GM21786 (cell line): ENCODE measurements at regions not wholly inside any gene's neighbourhood (a gene's known extent, or its start where the extent isn't known, plus 50 kb on each side); places are given as distances from the start of the nearest gene placed in this dataset.

Source experiments
- ATAC-seq: cut with Tn5 transposase; IDR thresholded peaks from one replicate; pipeline ENCODE4 v1.9.1; 2021; ENCODE audit not compliant: unreplicated experiment

GRCh38 chr2:180662941-180663471 is 317.4 kb upstream of the UBE2E3 start:
- ATAC-seq: no peak

GRCh38 chr2:180662521-180662920 is 317.9 kb upstream of the UBE2E3 start:
- ATAC-seq: no peak

GRCh38 chr2:180661686-180662030 is 318.7 kb upstream of the UBE2E3 start:
- no peak for ATAC-seq

- ATAC-seq: no peak
Observed at GRCh38 chr2:180660881-180661685, 319.3 kb upstream of the UBE2E3 start.

- ATAC-seq: no peak
Observed at GRCh38 chr2:180660207-180660606, 320.2 kb upstream of the UBE2E3 start.

- no peak for ATAC-seq
Observed at GRCh38 chr2:180657054-180657453, 323.4 kb upstream of the UBE2E3 start.

GRCh38 chr2:180656455-180656847 is 324.0 kb upstream of the UBE2E3 start:
- no peak for ATAC-seq

- no peak for ATAC-seq
Observed at GRCh38 chr2:180655842-180656454, 324.5 kb upstream of the UBE2E3 start.

GRCh38 chr2:180655393-180655792 is 325.0 kb upstream of the UBE2E3 start:
- no peak for ATAC-seq

- no peak for ATAC-seq
Observed at GRCh38 chr2:180653481-180653880, 326.9 kb upstream of the UBE2E3 start.

- no peak for ATAC-seq
Observed at GRCh38 chr2:180652794-180653193, 327.6 kb upstream of the UBE2E3 start.

- no peak for ATAC-seq
Observed at GRCh38 chr2:180651596-180651995, 328.8 kb upstream of the UBE2E3 start.

GRCh38 chr2:180647621-180648020 is 332.8 kb upstream of the UBE2E3 start:
- ATAC-seq: no peak

GRCh38 chr2:180647221-180647620 is 333.2 kb upstream of the UBE2E3 start:
- ATAC-seq: no peak

- no peak for ATAC-seq
Observed at GRCh38 chr2:180646756-180647155, 333.6 kb upstream of the UBE2E3 start.

- no peak for ATAC-seq
Observed at GRCh38 chr2:180644709-180645108, 335.7 kb upstream of the UBE2E3 start.

GRCh38 chr2:180630756-180631155 is 349.6 kb upstream of the UBE2E3 start:
- no peak for ATAC-seq

- ATAC-seq: no peak
Observed at GRCh38 chr2:180625006-180625844, 355.2 kb upstream of the UBE2E3 start.

- ATAC-seq: no peak
Observed at GRCh38 chr2:180621941-180622918, 358.2 kb upstream of the UBE2E3 start.

GRCh38 chr2:180621366-180621765 is 359.0 kb upstream of the UBE2E3 start:
- no peak for ATAC-seq
